A549 (cell line): ENCODE measurements at regions not wholly inside any gene's neighbourhood (a gene's known extent, or its start where the extent isn't known, plus 50 kb on each side); places are given as distances from the start of the nearest gene placed in this dataset.

Source experiments
- ATAC-seq, 2 experiments: fragments of 200-7000 bp in 1 of 2; fragments of >200 bp in 1 of 2; cut with Nextera tagmentation in 1 of 2; cut with Tn5 transposase in 1 of 2; 3 replicates each; pipeline versions ENCODE4 v1.8.0 to v1.9.1; 2018 to 2020; ENCODE audit warnings: mild to moderate bottlenecking in 1 of 2, moderate library complexity in 1 of 2
- CTCF ChIA-PET: fragments of 300-600 bp; sonication (Branson Sonifier 250); formaldehyde crosslinking; extraction: SDS; loops from one replicate; lab custom pipeline; 2021; ENCODE audit warnings: antibody characterized with exemption, inconsistent platforms; lab: Yijun Ruan, JAX
- POLR2A ChIA-PET: fragments of 350-600 bp; formaldehyde crosslinking; extraction: SDS; loops from one replicate; lab custom pipeline; 2021; ENCODE audit warnings: antibody characterized with exemption, inconsistent platforms; lab: Yijun Ruan, JAX
- DNase-seq, 2 experiments: peaks; one replicate each; pipeline versions ENCODE4 v3.0.0 to v3.0.0-alpha.2; 2011 to 2016; ENCODE audit warnings: low read depth in 1 of 2, low spot score in 1 of 2
- FAIRE-seq: peaks from 2 replicates; lab custom pipeline; 2011; peaks lifted over from hg19 to GRCh38; lab: Jason Lieb, UNC
- H3K27ac ChIP-seq, 2 experiments: fragments of >200 bp; sonication (Bioruptor Twin); formaldehyde crosslinking; 3 replicates each; pipeline ENCODE4 v1.5.1; 2016 to 2017
- H3K4me1 ChIP-seq: fragments of >200 bp; sonication (Bioruptor Twin); formaldehyde crosslinking; 3 replicates; pipeline ENCODE4 v1.6.1; 2016
- H3K4me2 ChIP-seq: fragments of >200 bp; sonication (Bioruptor Twin); formaldehyde crosslinking; 3 replicates; pipeline ENCODE4 v1.6.1; 2016
- H3K4me3 ChIP-seq: fragments of >200 bp; sonication (Bioruptor Twin); formaldehyde crosslinking; 3 replicates; pipeline ENCODE4 v1.5.1; 2016
- H3K9me3 ChIP-seq: fragments of >200 bp; sonication (Bioruptor Twin); formaldehyde crosslinking; 3 replicates; pipeline ENCODE4 v1.6.1; 2016
- CBX8 ChIP-seq: fragments of 200-600 bp; sonication (generic); IDR thresholded peaks from 2 replicates; pipeline ENCODE4 v1.6.1; 2016
- CHD4 ChIP-seq: fragments of 200-600 bp; sonication (generic); IDR thresholded peaks from 2 replicates; pipeline ENCODE4 v1.6.1; 2016; ENCODE audit warnings: antibody characterized with exemption, mild to moderate bottlenecking, borderline replicate concordance
- E2F6 ChIP-seq: IDR thresholded peaks from 2 replicates; pipeline ENCODE4 v1.6.1; 2012; ENCODE audit warnings: low read depth, borderline replicate concordance
- EHMT2 ChIP-seq: fragments of 200-600 bp; sonication (generic); IDR thresholded peaks from 2 replicates; pipeline ENCODE4 v1.6.1; 2016; ENCODE audit warnings: antibody characterized with exemption, low read depth, mild to moderate bottlenecking, moderate library complexity
- ESRRA ChIP-seq: fragments of 150-350 bp; IDR thresholded peaks from 2 replicates; pipeline ENCODE4 v1.6.1; 2014; ENCODE audit warnings: mild to moderate bottlenecking, low read length, borderline replicate concordance
- FOSB ChIP-seq: fragments of 250-450 bp; sonication (Bioruptor Pico); IDR thresholded peaks from 2 replicates; pipeline ENCODE4 v1.5.0; 2020; ENCODE audit warnings: mild to moderate bottlenecking, moderate library complexity
- FOSL2 ChIP-seq, 2 experiments: fragments of 450-650 bp in 1 of 2; fragments of >200 bp in 1 of 2; sonication (Bioruptor Twin) in 1 of 2; formaldehyde crosslinking; IDR thresholded peaks; 2 replicates each; pipeline versions ENCODE4 v1.5.0 to v1.6.1; 2016 to 2020; ENCODE audit warnings: mild to moderate bottlenecking in 1 of 2, moderate library complexity in 1 of 2
- FOXS1 ChIP-seq: fragments of 250-450 bp; sonication (Bioruptor Pico); IDR thresholded peaks from 2 replicates; pipeline ENCODE4 v1.5.0; 2020; ENCODE audit warnings: mild to moderate bottlenecking, moderate library complexity
- HMGXB4 ChIP-seq: fragments of 250-450 bp; sonication (Bioruptor Pico); IDR thresholded peaks from 2 replicates; pipeline ENCODE4 v1.5.0; 2021; ENCODE audit warnings: mild to moderate bottlenecking, moderate library complexity, borderline replicate concordance
- HOXA7 ChIP-seq: fragments of 250-450 bp; sonication (Bioruptor Pico); IDR thresholded peaks from 2 replicates; pipeline ENCODE4 v1.5.0; 2020; ENCODE audit warnings: mild to moderate bottlenecking, moderate library complexity
- KDM1A ChIP-seq: fragments of 200-600 bp; sonication (generic); IDR thresholded peaks from 2 replicates; pipeline ENCODE4 v1.6.1; 2016; ENCODE audit warnings: low read depth, mild to moderate bottlenecking
- MAFK ChIP-seq: fragments of 450-650 bp; IDR thresholded peaks from 2 replicates; pipeline ENCODE4 v1.6.1; 2014; ENCODE audit not compliant: partially characterized antibody
- MYC ChIP-seq: IDR thresholded peaks from 2 replicates; pipeline ENCODE4 v1.6.1; 2012; ENCODE audit warnings: mild to moderate bottlenecking, inconsistent platforms, low read length, improper control_type of control experiment, borderline replicate concordance
- NFE2L2 ChIP-seq: fragments of 150-350 bp; conservative IDR thresholded peaks from 2 replicates; pipeline ENCODE4 v1.6.1; 2014; ENCODE audit warnings: low read length
- POLR2AphosphoS2 ChIP-seq: conservative IDR thresholded peaks from 2 replicates; pipeline ENCODE4 v1.6.1; 2012; ENCODE audit warnings: low read length, improper control_type of control experiment, inconsistent platforms
- RCOR1 ChIP-seq: fragments of 150-350 bp; IDR thresholded peaks from 2 replicates; pipeline ENCODE4 v1.6.1; 2014; ENCODE audit warnings: antibody characterized with exemption, low read length, low read depth
- REST ChIP-seq: fragments of 200-600 bp; sonication (generic); IDR thresholded peaks from 2 replicates; pipeline ENCODE4 v1.6.1; 2016; ENCODE audit warnings: antibody characterized with exemption, mild to moderate bottlenecking, moderate library complexity
- SMC3 ChIP-seq: fragments of >200 bp; sonication (Bioruptor Twin); formaldehyde crosslinking; IDR thresholded peaks from 3 replicates; pipeline ENCODE4 v1.6.1; 2018; ENCODE audit warnings: inconsistent platforms
- ZFP36 ChIP-seq: fragments of 450-650 bp; IDR thresholded peaks from 2 replicates; pipeline ENCODE4 v1.6.1; 2014; ENCODE audit warnings: borderline replicate concordance; ENCODE audit not compliant: partially characterized antibody
- WGBS: methylation state at CpG from one replicate; pipeline ENCODE4 v1.1.6; 2017; ENCODE audit errors: missing lambda C conversion rate; 5-methylcytosine and 5-hydroxymethylcytosine counted together

- Histone ChIP-seq H3K4me1 (no peaks in the 10 kb centered on the region), H3K27ac (no peak overlapping the region), H3K9me3 (peaks cover 5% of the 10 kb centered on the region; the same call in 1 of the 3 replicates), H3K4me2 (no peak overlapping the region), H3K4me3 (no peak overlapping the region)
- POLR2A ChIA-PET: no interaction called here
- FAIRE-seq: no peak
- WGBS: 7% methylated on average over 2 of the region's 2 CpGs
- TF ChIP-seq ESRRA (no peak), HMGXB4 (CRISPR knock-in tag) (no peak), FOSB (CRISPR knock-in tag) (no peak), NFE2L2 (no peak), RCOR1 (no peak), POLR2AphosphoS2 (no peak), HOXA7 (CRISPR knock-in tag) (no peak), CHD4 (no peak)
- TF ChIP-seq, all 56 proteins: peak for 0
- CTCF ChIA-PET: interaction anchor here (0.6 kb wide), 1 partner anchor 84 kb away, joined by 3 read pairs; no protein-coding TSS in a partner anchor
- no peak for ATAC-seq
- DNase-seq: no peak
Measured at GRCh38 chr6:139847457-139847813, 473.0 kb upstream of the CITED2 start.

GRCh38 chr6:139846538-139847456 lies 472.3 kb upstream of the CITED2 start:
- POLR2A ChIA-PET: no interaction called here
- TF ChIP-seq HOXA7 (CRISPR knock-in tag) (no peak), SMC3 (no peak), FOSL2 (IDR thresholded peaks at IDR 0.05) (no peak), FOSL2 (CRISPR knock-in tag; IDR thresholded peaks at IDR 0.05) (no peak), ZFP36 (no peak), HMGXB4 (CRISPR knock-in tag) (no peak), EHMT2 (no peak), E2F6 (no peak), FOXS1 (CRISPR knock-in tag) (no peak), KDM1A (no peak), CBX8 (no peak), MYC (no peak), MAFK (no peak), REST (no peak), NFE2L2 (no peak)
- TF ChIP-seq, all 56 proteins: peak for 0
- Histone ChIP-seq H3K4me1 (no peaks in the 10 kb centered on the region), H3K27ac (no peak overlapping the region), H3K4me3 (no peak overlapping the region), H3K9me3 (peaks cover 5% of the 10 kb centered on the region; the same call in 1 of the 3 replicates), H3K4me2 (no peak overlapping the region)
- no peak for DNase-seq
- CTCF ChIA-PET: interaction anchor here (0.6 kb wide), 1 partner anchor 84 kb away, joined by 3 read pairs; no protein-coding TSS in a partner anchor
- no peak for FAIRE-seq
- WGBS: 73% methylated on average over 8 of the region's 9 CpGs
- no peak for ATAC-seq
